ENCODE measurements at regions not wholly inside any gene's neighbourhood (a gene's known extent, or its start where the extent isn't known, plus 50 kb on each side); places are given as distances from the start of the nearest gene placed in this dataset.

DNA sequence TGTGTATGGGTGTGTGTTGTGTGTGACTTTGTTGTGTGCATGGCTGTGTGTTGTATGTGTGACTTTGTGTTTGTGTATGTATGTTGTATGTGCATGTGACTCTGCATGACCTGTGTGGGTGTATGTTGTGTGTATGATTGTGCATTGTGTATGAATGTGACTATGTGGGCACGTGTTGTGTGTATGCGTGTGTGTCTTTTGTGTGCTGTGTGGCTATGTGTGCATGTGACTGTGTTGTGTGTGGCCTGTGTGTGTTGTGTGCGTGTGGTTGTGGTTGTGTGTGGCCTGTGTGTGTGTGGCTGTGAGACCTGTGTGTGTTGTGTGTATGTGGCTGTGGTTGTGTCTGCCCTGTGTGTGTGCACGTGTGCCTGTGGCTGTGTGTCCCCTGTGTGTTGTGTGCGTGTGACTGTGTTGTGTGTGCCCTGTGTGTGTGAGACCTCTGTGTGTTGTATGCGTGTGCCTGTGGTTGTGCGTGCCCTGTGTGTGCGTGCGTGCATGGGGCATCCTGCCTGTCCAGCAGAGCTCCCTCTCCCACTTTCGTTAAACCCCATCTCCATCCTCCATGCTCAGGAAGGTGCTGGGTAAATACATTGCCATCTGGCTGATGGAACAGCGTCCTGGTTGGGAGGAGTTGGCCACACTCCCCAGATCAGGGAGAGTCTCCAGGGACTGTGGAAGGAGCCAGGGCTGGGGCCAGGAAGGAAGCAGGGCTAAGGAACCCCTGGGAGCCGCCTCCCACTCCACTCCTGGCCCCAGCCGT, 90.1 kb upstream of the GSE1 start (continued):
- TF ChIP-seq ZBTB46 (CRISPR knock-in tag; IDR thresholded peaks at IDR 0.05; ENCODE audit: borderline replicate concordance), result peak; percentile 18; the same call in 1 of the 2 replicates
- TF ChIP-seq POLR2A (IDR thresholded peaks at IDR 0.05; ENCODE audit: insufficient read depth in 1 of 2, low read depth in 2 of 2, low read length in 2 of 2), result no peak; a peak in 1 of 4 replicates
- peak; percentile 11; the same call in 1 of the 2 replicates for TF ChIP-seq ZNF362 (CRISPR knock-in tag; IDR thresholded peaks at IDR 0.05; ENCODE audit: borderline replicate concordance)
- TF ChIP-seq ZSCAN31 (CRISPR knock-in tag; IDR thresholded peaks at IDR 0.05; ENCODE audit: low read depth), result no peak
- TF ChIP-seq PPARG (CRISPR knock-in tag; conservative IDR thresholded peaks at IDR 0.05), result no peak
- no peak for TF ChIP-seq PCBP2 (optimal IDR thresholded peaks at IDR 0.05; ENCODE audit: low read depth, low read length, poor library complexity, severe bottlenecking)
- no peak for TF ChIP-seq E2F5 (CRISPR knock-in tag; conservative IDR thresholded peaks at IDR 0.05)
- no peak for TF ChIP-seq PRPF4 (IDR thresholded peaks at IDR 0.05; ENCODE audit: low read depth, low read length, poor library complexity, severe bottlenecking)
- no peak for TF ChIP-seq SMAD3 (CRISPR knock-in tag; IDR thresholded peaks at IDR 0.05)
- no peak for TF ChIP-seq ZNF589 (CRISPR knock-in tag; conservative IDR thresholded peaks at IDR 0.05)
- no peak for TF ChIP-seq ZEB1 (IDR thresholded peaks at IDR 0.05; ENCODE audit: insufficient replicate concordance, low read depth)
- no peak for TF ChIP-seq SMAD9 (CRISPR knock-in tag; IDR thresholded peaks at IDR 0.05)
- no peak for TF ChIP-seq E2F1 (CRISPR knock-in tag; IDR thresholded peaks at IDR 0.05)
- TF ChIP-seq, protein P1, sequence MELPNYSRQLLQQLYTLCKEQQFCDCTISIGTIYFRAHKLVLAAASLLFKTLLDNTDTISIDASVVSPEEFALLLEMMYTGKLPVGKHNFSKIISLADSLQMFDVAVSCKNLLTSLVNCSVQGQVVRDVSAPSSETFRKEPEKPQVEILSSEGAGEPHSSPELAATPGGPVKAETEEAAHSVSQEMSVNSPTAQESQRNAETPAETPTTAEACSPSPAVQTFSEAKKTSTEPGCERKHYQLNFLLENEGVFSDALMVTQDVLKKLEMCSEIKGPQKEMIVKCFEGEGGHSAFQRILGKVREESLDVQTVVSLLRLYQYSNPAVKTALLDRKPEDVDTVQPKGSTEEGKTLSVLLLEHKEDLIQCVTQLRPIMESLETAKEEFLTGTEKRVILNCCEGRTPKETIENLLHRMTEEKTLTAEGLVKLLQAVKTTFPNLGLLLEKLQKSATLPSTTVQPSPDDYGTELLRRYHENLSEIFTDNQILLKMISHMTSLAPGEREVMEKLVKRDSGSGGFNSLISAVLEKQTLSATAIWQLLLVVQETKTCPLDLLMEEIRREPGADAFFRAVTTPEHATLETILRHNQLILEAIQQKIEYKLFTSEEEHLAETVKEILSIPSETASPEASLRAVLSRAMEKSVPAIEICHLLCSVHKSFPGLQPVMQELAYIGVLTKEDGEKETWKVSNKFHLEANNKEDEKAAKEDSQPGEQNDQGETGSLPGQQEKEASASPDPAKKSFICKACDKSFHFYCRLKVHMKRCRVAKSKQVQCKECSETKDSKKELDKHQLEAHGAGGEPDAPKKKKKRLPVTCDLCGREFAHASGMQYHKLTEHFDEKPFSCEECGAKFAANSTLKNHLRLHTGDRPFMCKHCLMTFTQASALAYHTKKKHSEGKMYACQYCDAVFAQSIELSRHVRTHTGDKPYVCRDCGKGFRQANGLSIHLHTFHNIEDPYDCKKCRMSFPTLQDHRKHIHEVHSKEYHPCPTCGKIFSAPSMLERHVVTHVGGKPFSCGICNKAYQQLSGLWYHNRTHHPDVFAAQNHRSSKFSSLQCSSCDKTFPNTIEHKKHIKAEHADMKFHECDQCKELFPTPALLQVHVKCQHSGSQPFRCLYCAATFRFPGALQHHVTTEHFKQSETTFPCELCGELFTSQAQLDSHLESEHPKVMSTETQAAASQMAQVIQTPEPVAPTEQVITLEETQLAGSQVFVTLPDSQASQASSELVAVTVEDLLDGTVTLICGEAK (IDR thresholded peaks at IDR 0.05), result no peak; the same call in 1 of the 2 replicates
- TF ChIP-seq, protein P1 (CRISPR knock-in tag; IDR thresholded peaks at IDR 0.05), result no peak
